ENCODE measurements at regions not wholly inside any gene's neighbourhood (a gene's known extent, or its start where the extent isn't known, plus 50 kb on each side); places are given as distances from the start of the nearest gene placed in this dataset.
"Not testable (repeated sequence)": the region's sequence is repeated elsewhere in the genome, so short reads cannot be mapped to it uniquely, and the experiment has no call there.

- DNase-seq, result peak; percentile 73
Observed at GRCh38 chr4:26176598-26177149, 144.1 kb upstream of the RBPJ start.

- no peak for DNase-seq
Observed at GRCh38 chr4:26178854-26179253, 142.0 kb upstream of the RBPJ start.

- DNase-seq, result no peak
Observed at GRCh38 chr4:26179316-26179760, 141.5 kb upstream of the RBPJ start.

GRCh38 chr4:26181616-26182015 lies 139.2 kb upstream of the RBPJ start:
- DNase-seq, result no peak

- no peak for DNase-seq
Observed at GRCh38 chr4:26183017-26183416, 137.8 kb upstream of the RBPJ start.

- no peak for DNase-seq
Observed at GRCh38 chr4:26185436-26185835, 135.4 kb upstream of the RBPJ start.

GRCh38 chr4:26191353-26191752 lies 129.5 kb upstream of the RBPJ start:
- no peak for DNase-seq

GRCh38 chr4:26192899-26193869 lies 127.6 kb upstream of the RBPJ start:
- DNase-seq, result peak; percentile 48

GRCh38 chr4:26194764-26195163 lies 126.0 kb upstream of the RBPJ start:
- DNase-seq, result no peak

GRCh38 chr4:26196567-26196966 lies 124.2 kb upstream of the RBPJ start:
- no peak for DNase-seq

GRCh38 chr4:26197018-26197779 lies 123.6 kb upstream of the RBPJ start:
- no peak for DNase-seq

GRCh38 chr4:26198931-26199330 lies 121.9 kb upstream of the RBPJ start:
- not testable (repeated sequence) for DNase-seq

GRCh38 chr4:26199596-26199995 lies 121.2 kb upstream of the RBPJ start:
- no peak for DNase-seq

GRCh38 chr4:26201120-26201519 lies 119.7 kb upstream of the RBPJ start:
- DNase-seq, result no peak

- DNase-seq, result no peak
Observed at GRCh38 chr4:26204249-26204825, 116.5 kb upstream of the RBPJ start.

- DNase-seq, result no peak
Observed at GRCh38 chr4:26204911-26205370, 115.9 kb upstream of the RBPJ start.

- DNase-seq, result peak; percentile 91
Observed at GRCh38 chr4:26206339-26206738, 114.5 kb upstream of the RBPJ start.

- DNase-seq, result no peak
Observed at GRCh38 chr4:26206999-26207398, 113.8 kb upstream of the RBPJ start.

GRCh38 chr4:26207631-26208030 lies 113.2 kb upstream of the RBPJ start:
- DNase-seq, result no peak

GRCh38 chr4:26208237-26208994 lies 112.4 kb upstream of the RBPJ start:
- no peak for DNase-seq

GRCh38 chr4:26209378-26209777 lies 111.4 kb upstream of the RBPJ start:
- not testable (repeated sequence) for DNase-seq

GRCh38 chr4:26212528-26212927 lies 108.3 kb upstream of the RBPJ start:
- no peak for DNase-seq
